ENCODE measurements at regions not wholly inside any gene's neighbourhood (a gene's known extent, or its start where the extent isn't known, plus 50 kb on each side); places are given as distances from the start of the nearest gene placed in this dataset.

- no peak for DNase-seq
- TF ChIP-seq EP300 (IDR thresholded peaks at IDR 0.05) (no peak), POLR2A (IDR thresholded peaks at IDR 0.05) (no peak), CTCF (IDR thresholded peaks at IDR 0.05) (no peak), POLR2AphosphoS5 (IDR thresholded peaks at IDR 0.05) (no peak)
- intact Hi-C loops (cut with DNase I): loop anchor here (5.0 kb wide), 1 partner anchor 81 kb away; no protein-coding TSS in a partner anchor
- peaks cover 0 to 13% (median 0%) of the 10 kb centered on the region in 3 donors for H3K27me3 ChIP-seq
- WGBS, 2 donors: 22 to 60% methylated on average over 16 of the region's 16 CpGs
- no peak overlapping the region for H3K27ac ChIP-seq
- H3K9me3 ChIP-seq: no peaks in the 10 kb centered on the region
- no peaks in the 10 kb centered on the region for H3K36me3 ChIP-seq
- H3K4me1 ChIP-seq: peaks cover 0 to 24% (median 15%) of the 10 kb centered on the region in 4 donors
- no peak overlapping the region for H3K4me3 ChIP-seq
These were observed 54.2 kb upstream of the EGFL7 start for GRCh38 chr9:136608348-136609159.

- H3K27ac ChIP-seq: no peak overlapping the region
- 26 to 71% methylated on average over 17 of the region's 17 CpGs for WGBS, 2 donors
- intact Hi-C loops (cut with DNase I): loop anchor here (5.0 kb wide), 1 partner anchor 80 kb away; no protein-coding TSS in a partner anchor
These were observed 55.3 kb upstream of the EGFL7 start for GRCh38 chr9:136607334-136607919.

GRCh38 chr9:136606687-136607333 lies 55.9 kb upstream of the EGFL7 start:
- Histone ChIP-seq H3K9me3 (no peaks in the 10 kb centered on the region), H3K4me1 (peaks cover 0 to 39% (median 24%) of the 10 kb centered on the region in 4 donors), H3K27ac (peak overlapping the region; percentile 29 to 74 (median 68)), H3K4me3 (no peak overlapping the region), H3K27me3 (peaks cover 0 to 13% (median 0%) of the 10 kb centered on the region in 3 donors), H3K36me3 (no peaks in the 10 kb centered on the region)
- DNase-seq: no peak
- intact Hi-C loops (cut with DNase I): loop anchor here (5.0 kb wide), 1 partner anchor 80 kb away; no protein-coding TSS in a partner anchor
- WGBS, 2 donors: 29 to 67% methylated on average over 19 of the region's 19 CpGs
- TF ChIP-seq POLR2A (IDR thresholded peaks at IDR 0.05): no peak

More at GRCh38 chr9:136607334-136607919, 55.3 kb upstream of the EGFL7 start:
- Histone ChIP-seq H3K9me3 (no peaks in the 10 kb centered on the region), H3K4me1 (peaks cover 0 to 33% (median 20%) of the 10 kb centered on the region in 4 donors), H3K27me3 (peaks cover 0 to 13% (median 0%) of the 10 kb centered on the region in 3 donors), H3K36me3 (no peaks in the 10 kb centered on the region), H3K4me3 (no peak overlapping the region)
- no peak for DNase-seq
- TF ChIP-seq EP300 (IDR thresholded peaks at IDR 0.05): no peak
- no peak for TF ChIP-seq POLR2AphosphoS5 (IDR thresholded peaks at IDR 0.05)
- TF ChIP-seq CTCF (IDR thresholded peaks at IDR 0.05): no peak
- no peak for TF ChIP-seq POLR2A (IDR thresholded peaks at IDR 0.05)

GRCh38 chr9:136605988-136606660 lies 56.6 kb upstream of the EGFL7 start:
- TF ChIP-seq POLR2AphosphoS5 (IDR thresholded peaks at IDR 0.05): no peak
- TF ChIP-seq CTCF (IDR thresholded peaks at IDR 0.05): no peak
- no peak for TF ChIP-seq EP300 (IDR thresholded peaks at IDR 0.05)
- TF ChIP-seq POLR2A (IDR thresholded peaks at IDR 0.05): no peak
- peak; percentile 90 for DNase-seq
- no peak overlapping the region for H3K4me3 ChIP-seq
- no peaks in the 10 kb centered on the region for H3K9me3 ChIP-seq
- H3K4me1 ChIP-seq: peaks cover 0 to 44% (median 27%) of the 10 kb centered on the region in 4 donors
- peaks cover 0 to 13% (median 0%) of the 10 kb centered on the region in 3 donors for H3K27me3 ChIP-seq
- 39 to 59% methylated on average over 17 of the region's 17 CpGs for WGBS, 2 donors
- intact Hi-C loops (cut with DNase I): loop anchor here (5.0 kb wide), 1 partner anchor 79 kb away; no protein-coding TSS in a partner anchor
- no peaks in the 10 kb centered on the region for H3K36me3 ChIP-seq
- peak overlapping the region; percentile 29 to 74 (median 68) for H3K27ac ChIP-seq
